Fibroblast of pulmonary artery (primary cell): ENCODE measurements at regions not wholly inside any gene's neighbourhood (a gene's known extent, or its start where the extent isn't known, plus 50 kb on each side); places are given as distances from the start of the nearest gene placed in this dataset.

Source experiments
- DNase-seq: peaks from one replicate; pipeline ENCODE4 v3.0.0-alpha.2; 2010; ENCODE audit warnings: low read depth
- H3K4me3 ChIP-seq: replicated peaks from 2 replicates; pipeline ENCODE4 v1.5.1; 2011; ENCODE audit warnings: low read depth, mild to moderate bottlenecking, control low read depth, low read length, moderate library complexity
- CTCF ChIP-seq: IDR thresholded peaks from 2 replicates; pipeline ENCODE4 v1.5.1; 2011; ENCODE audit warnings: mild to moderate bottlenecking, control low read depth, low read length, inconsistent platforms; ENCODE audit errors: missing control alignments

GRCh38 chr2:122960759-122961641, 1064.1 kb upstream of the CNTNAP5 start:
- DNase-seq = peak; percentile 94
- no peak overlapping the region for H3K4me3 ChIP-seq

GRCh38 chr2:122966461-122966860, 1058.6 kb upstream of the CNTNAP5 start:
- no peak for DNase-seq
- no peak for TF ChIP-seq CTCF
- H3K4me3 ChIP-seq = no peak overlapping the region

More at GRCh38 chr2:122960759-122961641, 1064.1 kb upstream of the CNTNAP5 start:
- TF ChIP-seq CTCF = peak; percentile 39

- TF ChIP-seq CTCF = no peak
- no peak for DNase-seq
- H3K4me3 ChIP-seq = no peak overlapping the region
Measured at GRCh38 chr2:122977580-122977979, 1047.5 kb upstream of the CNTNAP5 start.

- DNase-seq = peak; percentile 88
Measured at GRCh38 chr2:122980671-122981070, 1044.4 kb upstream of the CNTNAP5 start.

GRCh38 chr2:122982936-122983335, 1042.2 kb upstream of the CNTNAP5 start:
- no peak overlapping the region for H3K4me3 ChIP-seq
- DNase-seq = no peak
- no peak for TF ChIP-seq CTCF

More at GRCh38 chr2:122980671-122981070, 1044.4 kb upstream of the CNTNAP5 start:
- TF ChIP-seq CTCF = no peak
- H3K4me3 ChIP-seq = no peak overlapping the region

- DNase-seq = no peak
- TF ChIP-seq CTCF = no peak
- H3K4me3 ChIP-seq = no peak overlapping the region
Measured at GRCh38 chr2:122988395-122989221, 1036.5 kb upstream of the CNTNAP5 start.
